Astrocyte (in vitro differentiated cells and primary cell): ENCODE measurements at regions not wholly inside any gene's neighbourhood (a gene's known extent, or its start where the extent isn't known, plus 50 kb on each side); places are given as distances from the start of the nearest gene placed in this dataset.

Source experiments
- DNase-seq: peaks from one replicate; pipeline ENCODE4 v3.0.0-alpha.2; 2010; ENCODE audit warnings: low read depth
- FAIRE-seq: peaks from 2 replicates; lab custom pipeline; 2011; peaks lifted over from hg19 to GRCh38; lab: Jason Lieb, UNC
- H2AFZ ChIP-seq: 2 replicates; pipeline ENCODE4 v1.6.0; 2012; ENCODE audit warnings: low read depth, low read length, inconsistent platforms
- H3K27ac ChIP-seq: 2 replicates; pipeline ENCODE4 v1.5.1; 2011; ENCODE audit warnings: low read depth, low read length, inconsistent platforms
- H3K27me3 ChIP-seq: 2 replicates; pipeline ENCODE4 v1.6.0; 2011; ENCODE audit warnings: low read length, inconsistent platforms; ENCODE audit not compliant: insufficient read depth
- H3K36me3 ChIP-seq: 2 replicates; pipeline ENCODE4 v1.5.1; 2011; ENCODE audit warnings: low read length, inconsistent platforms; ENCODE audit not compliant: insufficient read depth
- H3K4me1 ChIP-seq: 2 replicates; pipeline ENCODE4 v1.5.1; 2011; ENCODE audit warnings: low read length, inconsistent platforms; ENCODE audit not compliant: insufficient read depth
- H3K4me2 ChIP-seq: 2 replicates; pipeline ENCODE4 v1.6.0; 2012; ENCODE audit warnings: low read length, inconsistent platforms
- H3K4me3 ChIP-seq: 2 replicates; pipeline ENCODE4 v1.5.1; 2011; ENCODE audit warnings: low read depth, mild to moderate bottlenecking, low read length, inconsistent platforms; ENCODE audit not compliant: insufficient read depth
- H3K79me2 ChIP-seq: 2 replicates; pipeline ENCODE4 v1.6.0; 2012; ENCODE audit warnings: mild to moderate bottlenecking, low read length, inconsistent platforms; ENCODE audit not compliant: insufficient read depth
- H3K9ac ChIP-seq: 2 replicates; pipeline ENCODE4 v1.6.0; 2012; ENCODE audit warnings: mild to moderate bottlenecking, low read length, inconsistent platforms
- H3K9me3 ChIP-seq: 2 replicates; pipeline ENCODE4 v1.5.1; 2012; ENCODE audit warnings: low read depth, mild to moderate bottlenecking, low read length, inconsistent platforms; ENCODE audit not compliant: insufficient read depth
- H4K20me1 ChIP-seq: 2 replicates; pipeline ENCODE4 v1.6.0; 2012; ENCODE audit warnings: low read length, inconsistent platforms; ENCODE audit not compliant: insufficient read depth
- H3K27ac Mint-ChIP-seq: one replicate; pipeline ENCODE4 v1.8.0; 2021; ENCODE audit warnings: mild to moderate bottlenecking, mixed read lengths; ENCODE audit not compliant: unreplicated experiment
- H3K27me3 Mint-ChIP-seq: one replicate; pipeline ENCODE4 v1.8.0; 2021; ENCODE audit warnings: low read depth, mixed read lengths; ENCODE audit not compliant: unreplicated experiment
- H3K36me3 Mint-ChIP-seq: one replicate; pipeline ENCODE4 v1.8.0; 2021; ENCODE audit warnings: low read depth, mixed read lengths; ENCODE audit not compliant: unreplicated experiment
- H3K4me1 Mint-ChIP-seq: one replicate; pipeline ENCODE4 v1.8.0; 2021; ENCODE audit warnings: low read depth, mixed read lengths; ENCODE audit not compliant: unreplicated experiment
- H3K4me3 Mint-ChIP-seq: one replicate; pipeline ENCODE4 v1.8.0; 2021; ENCODE audit warnings: mild to moderate bottlenecking, moderate library complexity, mixed read lengths; ENCODE audit not compliant: unreplicated experiment
- H3K9me3 Mint-ChIP-seq: one replicate; pipeline ENCODE4 v1.8.0; 2021; ENCODE audit warnings: mild to moderate bottlenecking, mixed read lengths; ENCODE audit not compliant: unreplicated experiment
- EZH2 ChIP-seq: IDR thresholded peaks from 2 replicates; pipeline ENCODE4 v1.6.1; 2012; ENCODE audit warnings: mild to moderate bottlenecking, low read length, inconsistent platforms; ENCODE audit not compliant: insufficient read depth
- TF ChIP-seq, protein P1 (sequence below): IDR thresholded peaks from 2 replicates; pipeline ENCODE4 v1.5.1; 2011; ENCODE audit warnings: low read depth, mild to moderate bottlenecking, inconsistent platforms, low read length, moderate library complexity; ENCODE audit not compliant: insufficient read depth

DNA sequence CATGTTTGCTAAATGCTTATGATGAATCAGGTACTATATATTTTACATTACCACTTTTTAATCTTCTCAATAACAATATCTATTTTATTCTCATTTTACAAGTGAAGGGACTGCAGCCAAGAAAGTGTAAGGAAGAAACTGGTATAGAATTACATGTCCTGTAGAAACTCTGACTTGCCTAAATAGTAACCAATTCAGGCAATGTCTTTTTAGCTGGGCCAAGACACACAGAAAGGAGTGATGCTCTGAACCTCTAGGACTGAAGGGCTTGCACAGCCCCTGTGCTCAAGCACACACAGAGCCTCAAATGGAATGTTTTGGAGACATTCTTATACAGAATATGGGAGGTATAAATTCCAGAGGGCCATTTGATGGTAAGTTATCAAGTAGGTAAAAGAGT lies 286.4 kb upstream of the TNC start:
- FAIRE-seq = no peak
- no peak overlapping the region for H3K4me2 ChIP-seq
- no peaks in the 10 kb centered on the region for H3K27me3 Mint-ChIP-seq
- no peak overlapping the region for H2AFZ ChIP-seq
- H3K4me3 Mint-ChIP-seq = no peak overlapping the region
- no peak for DNase-seq
- no peaks in the 10 kb centered on the region for H3K27me3 ChIP-seq
- H4K20me1 ChIP-seq = no peaks in the 10 kb centered on the region
- H3K4me1 Mint-ChIP-seq = peaks cover 19% of the 10 kb centered on the region
- no peak overlapping the region for H3K4me3 ChIP-seq
- H3K36me3 ChIP-seq = no peaks in the 10 kb centered on the region
- TF ChIP-seq, protein P1, sequence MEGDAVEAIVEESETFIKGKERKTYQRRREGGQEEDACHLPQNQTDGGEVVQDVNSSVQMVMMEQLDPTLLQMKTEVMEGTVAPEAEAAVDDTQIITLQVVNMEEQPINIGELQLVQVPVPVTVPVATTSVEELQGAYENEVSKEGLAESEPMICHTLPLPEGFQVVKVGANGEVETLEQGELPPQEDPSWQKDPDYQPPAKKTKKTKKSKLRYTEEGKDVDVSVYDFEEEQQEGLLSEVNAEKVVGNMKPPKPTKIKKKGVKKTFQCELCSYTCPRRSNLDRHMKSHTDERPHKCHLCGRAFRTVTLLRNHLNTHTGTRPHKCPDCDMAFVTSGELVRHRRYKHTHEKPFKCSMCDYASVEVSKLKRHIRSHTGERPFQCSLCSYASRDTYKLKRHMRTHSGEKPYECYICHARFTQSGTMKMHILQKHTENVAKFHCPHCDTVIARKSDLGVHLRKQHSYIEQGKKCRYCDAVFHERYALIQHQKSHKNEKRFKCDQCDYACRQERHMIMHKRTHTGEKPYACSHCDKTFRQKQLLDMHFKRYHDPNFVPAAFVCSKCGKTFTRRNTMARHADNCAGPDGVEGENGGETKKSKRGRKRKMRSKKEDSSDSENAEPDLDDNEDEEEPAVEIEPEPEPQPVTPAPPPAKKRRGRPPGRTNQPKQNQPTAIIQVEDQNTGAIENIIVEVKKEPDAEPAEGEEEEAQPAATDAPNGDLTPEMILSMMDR = no peak
- no peak for TF ChIP-seq EZH2
- no peak overlapping the region for H3K27ac ChIP-seq
- peaks cover 6% of the 10 kb centered on the region for H3K9me3 Mint-ChIP-seq
- H3K27ac Mint-ChIP-seq = no peak overlapping the region
- no peak overlapping the region for H3K9ac ChIP-seq
- peaks cover 5% of the 10 kb centered on the region for H3K4me1 ChIP-seq
- no peaks in the 10 kb centered on the region for H3K9me3 ChIP-seq
- no peaks in the 10 kb centered on the region for H3K79me2 ChIP-seq
- no peaks in the 10 kb centered on the region for H3K36me3 Mint-ChIP-seq

DNA sequence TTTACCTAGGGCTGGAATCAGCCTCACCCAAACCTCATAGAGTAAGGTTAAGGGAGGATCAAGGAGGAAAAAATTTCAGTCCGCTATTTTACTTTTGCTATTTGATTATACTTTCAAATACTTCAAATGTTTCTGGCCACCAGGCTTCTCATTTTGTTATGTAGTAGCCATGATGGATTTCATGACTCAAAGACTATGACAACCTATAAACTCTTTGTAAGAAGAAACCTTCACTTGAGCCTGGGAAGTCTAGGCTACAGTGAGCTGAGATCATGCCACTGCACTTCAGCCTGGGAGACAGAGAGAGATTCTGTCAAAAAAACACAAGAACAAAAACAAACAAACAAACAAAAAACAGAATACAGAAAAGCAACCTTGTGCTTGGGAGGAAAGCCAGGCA lies 293.6 kb upstream of the TNC start:
- no peaks in the 10 kb centered on the region for H4K20me1 ChIP-seq
- H3K9me3 Mint-ChIP-seq = peaks cover 6% of the 10 kb centered on the region
- H3K4me3 Mint-ChIP-seq = no peak overlapping the region
- no peak overlapping the region for H3K9ac ChIP-seq
- H3K4me1 Mint-ChIP-seq = peaks cover 13% of the 10 kb centered on the region
- peak overlapping the region; percentile 93 for H3K27ac Mint-ChIP-seq
- H3K79me2 ChIP-seq = no peaks in the 10 kb centered on the region
- TF ChIP-seq, protein P1 = no peak
- no peak for TF ChIP-seq EZH2
- no peaks in the 10 kb centered on the region for H3K4me1 ChIP-seq
- H3K4me3 ChIP-seq = no peak overlapping the region
- peak overlapping the region; percentile 14 for H3K4me2 ChIP-seq
- no peaks in the 10 kb centered on the region for H3K9me3 ChIP-seq
- H3K27me3 ChIP-seq = no peaks in the 10 kb centered on the region
- peak; percentile 76 for DNase-seq
- no peaks in the 10 kb centered on the region for H3K36me3 ChIP-seq
- H3K27ac ChIP-seq = no peak overlapping the region
- no peak overlapping the region for H2AFZ ChIP-seq
- no peaks in the 10 kb centered on the region for H3K27me3 Mint-ChIP-seq
- no peaks in the 10 kb centered on the region for H3K36me3 Mint-ChIP-seq
- FAIRE-seq = no peak

DNA sequence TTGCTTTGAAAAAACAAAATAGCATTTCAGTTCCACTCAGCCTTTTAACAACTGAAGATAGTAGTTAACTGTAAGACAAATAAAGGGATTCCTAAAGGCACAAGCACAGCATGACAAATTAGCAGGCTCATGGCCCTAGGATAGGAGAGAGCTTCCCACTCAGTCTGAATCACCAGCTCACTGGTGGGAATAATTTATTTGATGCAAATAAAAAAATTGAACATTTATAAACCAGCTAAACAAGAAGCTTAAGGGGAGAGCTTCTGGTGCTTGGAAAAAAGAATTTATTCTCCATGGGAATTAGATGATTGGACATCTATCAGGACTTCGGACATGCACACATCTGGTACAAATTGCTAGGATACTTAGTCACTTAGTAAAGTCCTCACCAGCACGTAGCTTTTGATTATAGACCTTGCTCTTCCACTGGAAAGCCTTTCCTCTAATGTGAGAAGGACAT lies 294.1 kb upstream of the TNC start:
- Mint-ChIP-seq H3K27me3 (no peaks in the 10 kb centered on the region), H3K36me3 (no peaks in the 10 kb centered on the region), H3K4me1 (peaks cover 13% of the 10 kb centered on the region), H3K4me3 (no peak overlapping the region), H3K9me3 (peaks cover 6% of the 10 kb centered on the region), H3K27ac (peak overlapping the region; percentile 93)
- Histone ChIP-seq H3K4me3 (no peak overlapping the region), H3K9me3 (no peaks in the 10 kb centered on the region), H3K36me3 (no peaks in the 10 kb centered on the region), H3K79me2 (no peaks in the 10 kb centered on the region), H4K20me1 (no peaks in the 10 kb centered on the region), H3K27ac (no peak overlapping the region), H2AFZ (no peak overlapping the region), H3K4me1 (no peaks in the 10 kb centered on the region), H3K27me3 (no peaks in the 10 kb centered on the region), H3K9ac (no peak overlapping the region), H3K4me2 (peak overlapping the region; percentile 14)
- peak; percentile 85 for DNase-seq
- peak; percentile 39 for FAIRE-seq
- TF ChIP-seq, protein P1 = no peak
- TF ChIP-seq EZH2 = no peak
